ENCODE measurements at regions not wholly inside any gene's neighbourhood (a gene's known extent, or its start where the extent isn't known, plus 50 kb on each side); places are given as distances from the start of the nearest gene placed in this dataset.

DNA sequence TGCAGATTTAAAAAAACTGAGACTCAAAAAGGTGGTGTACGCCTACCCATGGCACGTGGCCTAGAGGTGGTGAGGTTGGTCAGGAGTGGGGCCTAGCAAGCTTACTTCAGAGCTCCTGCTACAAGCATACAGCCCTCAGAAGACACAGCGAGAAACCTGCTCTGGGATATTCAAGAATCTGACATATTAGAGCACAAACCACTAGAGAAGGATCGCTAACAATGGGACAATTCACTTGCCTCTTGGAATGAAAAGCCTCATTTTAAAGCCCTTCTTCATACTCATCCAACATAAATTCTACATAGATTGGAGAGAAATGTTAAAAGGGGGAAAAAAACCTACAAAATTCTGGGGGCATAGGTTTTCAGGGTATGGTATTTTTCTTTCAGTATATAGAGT is 118.0 kb upstream of the ARHGEF3 start:
- no peaks in the 10 kb centered on the region for H3K27me3 ChIP-seq
- H3K36me3 ChIP-seq = no peaks in the 10 kb centered on the region
- no peaks in the 10 kb centered on the region for H3K9me3 ChIP-seq
- H3K4me3 ChIP-seq = no peak overlapping the region
- TF ChIP-seq Cebpa-rat (IDR thresholded peaks at IDR 0.05) = no peak
- no peak overlapping the region for H3K27ac ChIP-seq
- no peak overlapping the region for H3K9ac ChIP-seq
- no peak overlapping the region for H3K4me2 ChIP-seq
- peaks cover 44% of the 10 kb centered on the region for H3K4me1 ChIP-seq
- H4K20me1 ChIP-seq = no peaks in the 10 kb centered on the region

DNA sequence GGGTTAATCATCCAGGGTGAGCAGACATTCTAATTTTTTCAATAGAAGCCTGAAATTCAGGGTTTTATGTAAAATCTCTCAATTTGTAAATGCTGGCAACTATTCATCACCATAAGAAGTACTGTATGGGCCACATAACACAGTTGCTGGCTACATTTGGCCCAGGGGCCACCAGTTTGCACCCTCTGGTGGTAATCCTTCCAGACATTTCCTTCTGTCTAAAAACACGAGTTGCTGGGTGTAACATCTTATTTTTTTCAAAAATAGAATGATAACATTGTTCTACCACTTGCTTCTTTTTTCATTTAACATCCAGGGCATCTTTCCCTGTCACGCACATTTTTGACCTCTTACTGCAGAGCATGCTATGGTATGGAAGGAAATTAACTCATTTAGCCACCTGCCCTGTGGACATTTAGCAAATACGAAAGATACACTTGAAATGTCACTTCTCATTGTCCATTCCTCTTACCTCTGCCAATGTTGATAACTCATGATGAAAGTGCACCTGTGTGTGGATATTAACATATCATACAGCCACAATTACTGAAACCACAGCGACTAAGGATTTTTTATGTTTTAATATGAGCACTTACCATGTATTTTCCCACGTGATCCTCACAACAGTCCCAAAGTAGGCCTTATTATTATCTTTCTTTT is 117.5 kb upstream of the ARHGEF3 start:
- Histone ChIP-seq H3K4me2 (no peak overlapping the region), H3K27me3 (no peaks in the 10 kb centered on the region), H3K9me3 (no peaks in the 10 kb centered on the region), H3K4me1 (peaks cover 44% of the 10 kb centered on the region), H3K36me3 (no peaks in the 10 kb centered on the region), H3K4me3 (no peak overlapping the region), H3K27ac (no peak overlapping the region), H4K20me1 (no peaks in the 10 kb centered on the region), H3K9ac (no peak overlapping the region)
- TF ChIP-seq Cebpa-rat (IDR thresholded peaks at IDR 0.05) = no peak

DNA sequence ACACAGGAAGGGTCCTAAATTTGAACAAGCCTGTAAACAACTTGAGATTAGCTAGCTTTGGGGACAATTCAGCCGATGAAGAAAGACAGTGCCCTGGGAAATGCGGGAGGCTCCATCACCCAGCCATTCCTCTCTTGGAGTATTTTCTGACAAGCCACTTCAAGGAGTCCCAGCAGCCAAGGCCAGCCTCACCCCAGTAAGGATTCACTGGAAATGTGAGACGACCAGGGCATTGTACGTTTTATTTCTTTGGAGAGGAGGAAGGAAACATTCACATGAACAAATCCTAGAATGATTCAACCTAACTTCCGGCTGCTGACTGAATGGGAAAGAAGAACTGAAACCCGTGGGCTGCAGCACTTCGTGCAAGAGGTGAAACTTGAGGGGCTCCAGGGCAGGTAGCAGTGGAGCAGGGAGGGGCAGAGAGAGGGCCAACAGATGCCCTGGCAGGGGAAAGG is 116.4 kb upstream of the ARHGEF3 start:
- no peak for TF ChIP-seq Cebpa-rat (IDR thresholded peaks at IDR 0.05)
- H3K4me2 ChIP-seq = peak overlapping the region; percentile 50
- peaks cover 34% of the 10 kb centered on the region for H3K4me1 ChIP-seq
- no peaks in the 10 kb centered on the region for H3K36me3 ChIP-seq
- H3K9me3 ChIP-seq = no peaks in the 10 kb centered on the region
- H3K27me3 ChIP-seq = no peaks in the 10 kb centered on the region
- H3K4me3 ChIP-seq = no peak overlapping the region
- H4K20me1 ChIP-seq = no peaks in the 10 kb centered on the region
- no peak overlapping the region for H3K27ac ChIP-seq
- H3K9ac ChIP-seq = no peak overlapping the region

DNA sequence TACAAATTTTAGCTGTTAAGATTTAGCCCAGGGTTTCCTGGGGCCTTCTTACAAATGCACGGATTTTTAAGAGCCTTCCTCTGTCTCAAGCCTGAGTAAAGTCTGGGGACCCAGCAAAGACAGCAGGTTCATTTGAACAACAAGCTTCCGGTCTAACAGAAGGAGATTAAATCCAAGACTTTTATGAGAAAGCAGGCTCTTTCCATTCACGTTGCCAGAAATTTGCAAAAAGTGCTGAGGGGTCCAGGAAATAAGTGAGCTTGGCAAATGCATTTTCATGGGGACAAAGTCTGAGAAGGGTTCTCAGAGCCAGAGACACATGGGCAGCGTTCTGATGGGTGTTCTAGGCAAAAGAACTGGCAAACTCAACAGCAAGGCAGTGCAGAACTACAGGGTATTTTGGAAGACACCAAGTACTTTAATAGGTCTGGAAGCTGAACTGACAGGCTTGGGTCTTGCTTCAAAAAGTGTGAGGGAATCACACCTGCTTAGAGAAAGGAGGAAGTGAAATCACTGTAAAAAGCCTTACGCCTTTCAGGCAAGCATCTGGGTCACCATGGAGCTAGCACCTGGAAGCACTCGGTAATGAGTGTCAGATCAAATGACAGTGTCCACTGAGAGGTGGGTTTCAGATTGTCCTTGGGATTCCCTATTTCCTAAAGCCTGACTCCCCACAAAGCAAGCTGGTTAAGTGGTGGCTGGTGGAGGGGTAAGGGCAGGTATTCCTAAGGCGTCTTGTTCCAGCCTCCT is 115.8 kb upstream of the ARHGEF3 start:
- peaks cover 34% of the 10 kb centered on the region for H3K4me1 ChIP-seq
- no peak for TF ChIP-seq Cebpa-rat (IDR thresholded peaks at IDR 0.05)
- H3K9ac ChIP-seq = no peak overlapping the region
- H4K20me1 ChIP-seq = no peaks in the 10 kb centered on the region
- no peaks in the 10 kb centered on the region for H3K9me3 ChIP-seq
- no peak overlapping the region for H3K4me3 ChIP-seq
- no peak overlapping the region for H3K27ac ChIP-seq
- no peaks in the 10 kb centered on the region for H3K27me3 ChIP-seq
- peak overlapping the region; percentile 50 for H3K4me2 ChIP-seq
- H3K36me3 ChIP-seq = no peaks in the 10 kb centered on the region

DNA sequence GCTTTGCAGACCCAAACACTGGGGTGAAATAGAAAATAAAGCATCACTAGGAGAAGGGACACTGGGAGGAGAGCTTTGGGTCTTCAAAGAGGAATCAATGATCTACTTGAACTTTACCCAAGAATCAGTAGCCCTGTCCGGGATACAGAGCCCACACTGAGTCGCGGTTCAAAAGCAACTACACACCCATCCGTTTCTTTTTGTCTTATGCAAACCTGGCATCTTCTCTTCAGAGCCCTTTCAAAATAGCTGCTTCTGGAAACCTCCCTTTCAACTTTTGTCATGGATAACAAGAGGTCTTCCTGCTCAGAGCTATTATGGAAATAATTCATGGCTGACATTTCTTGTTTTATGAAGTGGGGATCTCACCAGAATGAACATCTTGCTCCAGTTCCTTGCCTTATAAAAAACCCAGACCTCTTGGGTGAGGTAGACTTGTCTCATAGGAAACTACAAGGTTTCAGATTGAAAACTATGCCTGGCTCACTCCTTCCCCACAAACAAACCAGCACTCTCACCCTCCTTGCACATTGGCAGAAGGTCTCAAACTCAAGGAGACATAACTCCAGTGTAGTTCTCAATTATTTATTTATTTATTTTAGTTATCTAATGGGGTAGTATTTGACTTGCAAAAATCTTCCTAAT is 115.1 kb upstream of the ARHGEF3 start:
- no peak overlapping the region for H3K27ac ChIP-seq
- H3K4me3 ChIP-seq = no peak overlapping the region
- TF ChIP-seq Cebpa-rat (IDR thresholded peaks at IDR 0.05) = no peak
- no peaks in the 10 kb centered on the region for H3K27me3 ChIP-seq
- H3K9ac ChIP-seq = no peak overlapping the region
- peak overlapping the region; percentile 60 for H3K4me2 ChIP-seq
- H3K9me3 ChIP-seq = no peaks in the 10 kb centered on the region
- H3K4me1 ChIP-seq = peaks cover 30% of the 10 kb centered on the region
- no peaks in the 10 kb centered on the region for H3K36me3 ChIP-seq
- H4K20me1 ChIP-seq = no peaks in the 10 kb centered on the region

DNA sequence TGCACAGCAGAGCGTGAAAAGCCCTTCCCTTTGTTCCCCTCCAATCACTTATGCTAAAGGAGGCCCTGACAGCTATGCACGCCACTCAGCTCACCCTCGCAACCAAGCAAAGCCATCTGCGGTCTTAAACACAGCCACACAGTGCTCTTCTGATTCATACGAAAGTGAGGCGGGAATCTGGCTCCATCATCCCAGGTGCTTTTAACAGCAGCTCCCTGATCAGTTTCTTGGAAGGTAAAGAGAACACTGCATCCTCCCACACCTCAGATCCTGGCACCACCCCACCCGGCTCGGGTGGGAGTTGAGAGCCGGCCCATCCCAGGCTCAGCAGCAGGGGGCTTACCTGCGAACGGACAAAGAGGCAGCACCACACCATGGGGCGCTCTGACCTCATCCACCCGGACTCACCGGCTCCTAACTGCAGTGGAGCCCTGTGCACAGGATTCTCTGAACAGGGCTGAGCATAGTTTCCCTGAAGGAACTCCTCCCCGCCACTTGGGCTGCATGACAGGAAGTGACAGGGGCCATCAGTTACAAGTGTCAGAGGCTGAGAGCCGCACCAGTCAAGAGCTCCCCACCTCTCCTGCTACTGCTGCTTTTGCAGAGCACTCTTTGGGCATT is 114.3 kb upstream of the ARHGEF3 start:
- H3K9ac ChIP-seq = no peak overlapping the region
- no peaks in the 10 kb centered on the region for H3K27me3 ChIP-seq
- H4K20me1 ChIP-seq = no peaks in the 10 kb centered on the region
- no peaks in the 10 kb centered on the region for H3K36me3 ChIP-seq
- no peaks in the 10 kb centered on the region for H3K9me3 ChIP-seq
- H3K27ac ChIP-seq = no peak overlapping the region
- no peak overlapping the region for H3K4me3 ChIP-seq
- TF ChIP-seq Cebpa-rat (IDR thresholded peaks at IDR 0.05) = no peak
- H3K4me1 ChIP-seq = peaks cover 27% of the 10 kb centered on the region
- peak overlapping the region; percentile 60 for H3K4me2 ChIP-seq

DNA sequence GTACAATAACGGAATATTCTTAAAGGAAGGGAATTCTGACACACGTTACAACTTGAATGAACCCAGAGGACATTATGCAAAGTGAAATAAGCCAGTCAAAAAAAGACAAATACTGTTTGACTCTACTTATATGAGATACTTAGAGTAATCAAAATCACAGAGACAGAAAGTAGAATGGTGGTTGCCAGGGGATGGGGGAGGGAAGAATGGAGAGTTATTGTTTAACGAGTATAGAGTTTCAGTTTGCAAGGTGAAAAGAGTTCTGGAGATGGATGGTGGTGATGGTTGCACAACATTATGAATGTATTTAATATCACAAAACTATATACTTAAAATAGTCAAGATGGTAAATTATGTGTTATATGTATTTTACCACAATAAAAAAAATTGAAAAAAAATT is 112.9 kb upstream of the ARHGEF3 start:
- H4K20me1 ChIP-seq = no peaks in the 10 kb centered on the region
- H3K4me1 ChIP-seq = peaks cover 27% of the 10 kb centered on the region
- no peak overlapping the region for H3K4me2 ChIP-seq
- TF ChIP-seq Cebpa-rat (IDR thresholded peaks at IDR 0.05) = no peak
- no peaks in the 10 kb centered on the region for H3K9me3 ChIP-seq
- H3K9ac ChIP-seq = no peak overlapping the region
- H3K27ac ChIP-seq = no peak overlapping the region
- no peak overlapping the region for H3K4me3 ChIP-seq
- H3K36me3 ChIP-seq = no peaks in the 10 kb centered on the region
- H3K27me3 ChIP-seq = no peaks in the 10 kb centered on the region

DNA sequence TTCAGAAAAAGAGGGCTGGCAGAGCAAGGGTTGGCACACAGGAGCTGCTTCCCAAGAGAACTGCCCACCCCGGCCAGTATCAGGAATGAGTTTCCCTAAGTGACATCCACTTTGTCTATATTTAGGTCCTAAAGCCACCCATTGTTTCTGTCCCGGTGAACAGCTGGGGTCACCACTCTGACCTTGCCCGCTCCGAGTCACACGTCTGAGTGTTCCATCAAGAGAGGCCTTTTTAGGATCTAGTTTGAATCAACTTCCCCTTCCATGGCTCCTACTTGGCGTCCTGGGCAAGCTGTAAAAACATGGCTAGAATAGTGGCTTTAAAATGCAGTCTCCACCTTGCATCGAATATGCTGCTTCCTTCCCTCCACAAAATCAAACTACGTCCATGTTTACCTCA is 109.6 kb upstream of the ARHGEF3 start:
- no peaks in the 10 kb centered on the region for H3K9me3 ChIP-seq
- H3K36me3 ChIP-seq = no peaks in the 10 kb centered on the region
- H3K4me2 ChIP-seq = no peak overlapping the region
- no peak overlapping the region for H3K27ac ChIP-seq
- H3K9ac ChIP-seq = no peak overlapping the region
- no peak overlapping the region for H3K4me3 ChIP-seq
- peaks cover 8% of the 10 kb centered on the region for H3K4me1 ChIP-seq
- no peaks in the 10 kb centered on the region for H3K27me3 ChIP-seq
- no peaks in the 10 kb centered on the region for H4K20me1 ChIP-seq
- no peak for TF ChIP-seq Cebpa-rat (IDR thresholded peaks at IDR 0.05)

DNA sequence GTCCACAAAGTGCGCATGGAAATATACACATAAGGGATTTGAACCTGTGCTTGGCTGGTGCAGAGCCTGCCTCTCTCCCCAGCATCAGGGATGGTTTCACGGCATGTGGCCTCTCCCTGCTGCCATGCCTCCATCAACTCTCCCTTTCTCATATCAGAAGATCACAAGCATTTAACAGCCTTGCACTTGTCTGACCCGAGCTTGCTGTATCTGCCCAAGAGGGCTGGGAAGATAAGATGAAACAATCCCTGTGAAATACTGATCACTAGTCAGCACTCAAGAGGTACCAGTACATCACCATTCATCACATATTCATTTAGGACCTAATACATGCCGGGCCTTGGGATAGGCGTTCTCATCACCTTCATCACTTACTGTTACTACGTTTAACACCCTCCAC is 107.6 kb upstream of the ARHGEF3 start:
- Histone ChIP-seq H3K4me1 (no peaks in the 10 kb centered on the region), H3K4me2 (no peak overlapping the region), H3K27me3 (no peaks in the 10 kb centered on the region), H3K9me3 (no peaks in the 10 kb centered on the region), H3K27ac (no peak overlapping the region), H3K36me3 (no peaks in the 10 kb centered on the region), H4K20me1 (no peaks in the 10 kb centered on the region), H3K9ac (no peak overlapping the region), H3K4me3 (no peak overlapping the region)
- no peak for TF ChIP-seq Cebpa-rat (IDR thresholded peaks at IDR 0.05)

DNA sequence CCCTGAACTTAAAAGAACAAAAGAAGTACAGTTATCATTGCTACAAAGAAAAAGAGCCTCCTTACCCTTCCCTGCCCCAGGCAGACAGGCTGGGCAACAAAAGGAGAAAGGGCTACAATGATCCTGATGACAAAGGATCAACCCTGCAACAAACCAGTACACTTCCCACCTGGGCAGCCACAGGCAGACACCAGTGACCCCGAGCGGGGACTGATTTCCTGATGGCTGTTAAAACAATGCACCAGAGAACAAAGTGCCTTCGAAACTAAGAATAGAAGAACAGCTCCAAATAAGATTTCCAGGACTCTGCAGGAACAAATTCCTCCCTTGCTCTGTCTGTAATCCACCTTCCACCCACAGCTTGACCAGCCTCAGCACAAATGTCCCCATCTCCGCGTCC is 106.3 kb upstream of the ARHGEF3 start:
- Histone ChIP-seq H3K4me1 (no peaks in the 10 kb centered on the region), H4K20me1 (no peaks in the 10 kb centered on the region), H3K36me3 (no peaks in the 10 kb centered on the region), H3K4me2 (no peak overlapping the region), H3K27me3 (no peaks in the 10 kb centered on the region), H3K4me3 (no peak overlapping the region), H3K27ac (no peak overlapping the region), H3K9me3 (no peaks in the 10 kb centered on the region), H3K9ac (no peak overlapping the region)
- TF ChIP-seq Cebpa-rat (IDR thresholded peaks at IDR 0.05) = no peak
